Neural progenitor cell (in vitro differentiated cells): ENCODE measurements at regions not wholly inside any gene's neighbourhood (a gene's known extent, or its start where the extent isn't known, plus 50 kb on each side); places are given as distances from the start of the nearest gene placed in this dataset.

Experiments used
- DNase-seq: peaks from one replicate; pipeline ENCODE4 v3.0.0-alpha.2; 2016; ENCODE audit warnings: low spot score
- H2AFZ ChIP-seq: fragments of 200-600 bp; sonication (generic); replicated peaks from 2 replicates; pipeline ENCODE4 v1.6.1; 2016; ENCODE audit warnings: antibody characterized with exemption
- H3F3A ChIP-seq: fragments of 200-600 bp; sonication (generic); 2 replicates; pipeline ENCODE4 v1.6.1; 2016; ENCODE audit warnings: antibody characterized with exemption, low read depth
- H3K27ac ChIP-seq: fragments of 200-600 bp; sonication (generic); 2 replicates; pipeline ENCODE4 v1.5.1; 2016; ENCODE audit warnings: mild to moderate bottlenecking
- H3K27me3 ChIP-seq: fragments of 200-600 bp; sonication (generic); 2 replicates; pipeline ENCODE4 v1.6.1; 2016; ENCODE audit warnings: mild to moderate bottlenecking, moderate library complexity
- H3K36me3 ChIP-seq: fragments of 200-600 bp; sonication (generic); 2 replicates; pipeline ENCODE4 v1.5.1; 2016
- H3K4me1 ChIP-seq: fragments of 200-600 bp; sonication (generic); 2 replicates; pipeline ENCODE4 v1.6.1; 2016; ENCODE audit warnings: mixed run types
- H3K4me2 ChIP-seq: fragments of 200-600 bp; sonication (generic); 2 replicates; pipeline ENCODE4 v1.6.1; 2016
- H3K4me3 ChIP-seq: fragments of 200-600 bp; sonication (generic); 2 replicates; pipeline ENCODE4 v1.5.1; 2016
- H3K79me2 ChIP-seq: fragments of 200-600 bp; sonication (generic); 2 replicates; pipeline ENCODE4 v1.6.1; 2016; ENCODE audit warnings: low read depth
- H3K9ac ChIP-seq: fragments of 200-600 bp; sonication (generic); 2 replicates; pipeline ENCODE4 v1.6.1; 2016
- H3K9me3 ChIP-seq: fragments of 200-600 bp; sonication (generic); 2 replicates; pipeline ENCODE4 v1.5.1; 2016; ENCODE audit warnings: low read depth
- H4K20me1 ChIP-seq: fragments of 200-600 bp; sonication (generic); 2 replicates; pipeline ENCODE4 v1.6.1; 2016; ENCODE audit warnings: low read depth
- H3K27ac Mint-ChIP-seq: 3 replicates; pipeline ENCODE4 v1.8.0; 2021; ENCODE audit warnings: mixed read lengths
- H3K27me3 Mint-ChIP-seq: 2 replicates; pipeline ENCODE4 v1.8.0; 2022; ENCODE audit warnings: low read depth, mild to moderate bottlenecking, inconsistent platforms, moderate library complexity, mixed read lengths; ENCODE audit not compliant: insufficient read depth
- H3K36me3 Mint-ChIP-seq: 3 replicates; pipeline ENCODE4 v1.8.0; 2021; ENCODE audit warnings: mixed read lengths
- H3K4me1 Mint-ChIP-seq: 3 replicates; pipeline ENCODE4 v1.8.0; 2021; ENCODE audit warnings: mixed read lengths
- H3K4me3 Mint-ChIP-seq: 3 replicates; pipeline ENCODE4 v1.8.0; 2021; ENCODE audit warnings: mild to moderate bottlenecking, moderate library complexity, mixed read lengths
- H3K9me3 Mint-ChIP-seq: 3 replicates; pipeline ENCODE4 v1.8.0; 2020; ENCODE audit warnings: mixed read lengths
- CTCF ChIP-seq: fragments of 200-600 bp; sonication (generic); IDR thresholded peaks from 2 replicates; pipeline ENCODE4 v1.5.1; 2017; ENCODE audit warnings: antibody characterized with exemption, mild to moderate bottlenecking
- EZH2 ChIP-seq: fragments of 200-600 bp; sonication (generic); IDR thresholded peaks from 2 replicates; pipeline ENCODE4 v1.6.1; 2017; ENCODE audit warnings: antibody characterized with exemption, mild to moderate bottlenecking, moderate library complexity
- EZH2phosphoT487 ChIP-seq: fragments of 200-600 bp; sonication (generic); IDR thresholded peaks from 2 replicates; pipeline ENCODE4 v1.6.1; 2017; ENCODE audit warnings: antibody characterized with exemption

- TF ChIP-seq EZH2phosphoT487: no peak
- TF ChIP-seq EZH2: no peak
- no peak for TF ChIP-seq CTCF
- Mint-ChIP-seq H3K4me1 (no peaks in the 10 kb centered on the region), H3K36me3 (no peaks in the 10 kb centered on the region)
These were observed 827.4 kb upstream of the NR2F2 start for GRCh38 chr15:95503107-95503506.

GRCh38 chr15:95503640-95504225 is 826.8 kb upstream of the NR2F2 start:
- Mint-ChIP-seq H3K36me3 (no peaks in the 10 kb centered on the region), H3K4me3 (no peak overlapping the region), H3K4me1 (no peaks in the 10 kb centered on the region), H3K9me3 (no peaks in the 10 kb centered on the region), H3K27ac (no peak overlapping the region), H3K27me3 (no peaks in the 10 kb centered on the region)
- H3K9me3 ChIP-seq: no peaks in the 10 kb centered on the region
- H3F3A ChIP-seq: no peaks in the 10 kb centered on the region
- H3K4me1 ChIP-seq: peaks cover 5% of the 10 kb centered on the region
- no peak overlapping the region for H3K4me3 ChIP-seq
- no peak overlapping the region for H3K9ac ChIP-seq
- H4K20me1 ChIP-seq: no peaks in the 10 kb centered on the region
- H3K36me3 ChIP-seq: no peaks in the 10 kb centered on the region
- no peak for TF ChIP-seq EZH2
- TF ChIP-seq CTCF: no peak
- no peak for TF ChIP-seq EZH2phosphoT487
- H3K27me3 ChIP-seq: no peaks in the 10 kb centered on the region
- no peak for DNase-seq
- no peak overlapping the region for H3K4me2 ChIP-seq
- no peaks in the 10 kb centered on the region for H3K79me2 ChIP-seq
- peak overlapping the region; percentile 52 for H2AFZ ChIP-seq
- H3K27ac ChIP-seq: no peak overlapping the region

More at GRCh38 chr15:95503107-95503506, 827.4 kb upstream of the NR2F2 start:
- no peaks in the 10 kb centered on the region for H3K27me3 ChIP-seq
- H3K9ac ChIP-seq: no peak overlapping the region
- Mint-ChIP-seq H3K27ac (no peak overlapping the region), H3K27me3 (no peaks in the 10 kb centered on the region), H3K4me3 (no peak overlapping the region), H3K9me3 (no peaks in the 10 kb centered on the region)
- H4K20me1 ChIP-seq: no peaks in the 10 kb centered on the region
- H3K36me3 ChIP-seq: no peaks in the 10 kb centered on the region
- no peak overlapping the region for H2AFZ ChIP-seq
- H3F3A ChIP-seq: no peaks in the 10 kb centered on the region
- H3K4me3 ChIP-seq: no peak overlapping the region
- no peak for DNase-seq
- no peak overlapping the region for H3K4me2 ChIP-seq
- no peaks in the 10 kb centered on the region for H3K79me2 ChIP-seq
- no peaks in the 10 kb centered on the region for H3K9me3 ChIP-seq
- no peak overlapping the region for H3K27ac ChIP-seq
- peaks cover 7% of the 10 kb centered on the region for H3K4me1 ChIP-seq

- Histone ChIP-seq H3F3A (no peaks in the 10 kb centered on the region), H2AFZ (no peak overlapping the region), H3K9ac (no peak overlapping the region), H3K36me3 (no peaks in the 10 kb centered on the region), H3K27ac (no peak overlapping the region), H3K27me3 (no peaks in the 10 kb centered on the region), H4K20me1 (no peaks in the 10 kb centered on the region), H3K9me3 (no peaks in the 10 kb centered on the region), H3K4me3 (no peak overlapping the region), H3K79me2 (no peaks in the 10 kb centered on the region), H3K4me1 (no peaks in the 10 kb centered on the region), H3K4me2 (no peak overlapping the region)
- DNase-seq: no peak
- no peaks in the 10 kb centered on the region for H3K4me1 Mint-ChIP-seq
- no peaks in the 10 kb centered on the region for H3K36me3 Mint-ChIP-seq
- TF ChIP-seq EZH2phosphoT487: no peak
- TF ChIP-seq CTCF: no peak
- TF ChIP-seq EZH2: no peak
- H3K4me3 Mint-ChIP-seq: no peak overlapping the region
- H3K27ac Mint-ChIP-seq: no peak overlapping the region
- H3K9me3 Mint-ChIP-seq: peaks cover 9% of the 10 kb centered on the region
- H3K27me3 Mint-ChIP-seq: no peaks in the 10 kb centered on the region
These were observed 818.8 kb upstream of the NR2F2 start for GRCh38 chr15:95511671-95512070.
